HEK293 (cell line): ENCODE measurements at regions not wholly inside any gene's neighbourhood (a gene's known extent, or its start where the extent isn't known, plus 50 kb on each side); places are given as distances from the start of the nearest gene placed in this dataset.

ENCODE experiments used
- CTCF ChIA-PET: fragments of 350-600 bp; formaldehyde crosslinking; extraction: SDS; loops from one replicate; lab custom pipeline; 2021; ENCODE audit warnings: antibody characterized with exemption; lab: Yijun Ruan, JAX
- POLR2A ChIA-PET: fragments of 300-600 bp; formaldehyde crosslinking; extraction: SDS; loops from one replicate; lab custom pipeline; 2020; ENCODE audit warnings: antibody characterized with exemption, inconsistent platforms; lab: Yijun Ruan, JAX
- H3K27ac ChIP-seq: fragments of 200-500 bp; sonication (Bioruptor generic); 2 replicates; pipeline ENCODE4 v1.5.1; 2014; ENCODE audit warnings: low read depth, low read length, control low read depth, inconsistent platforms; ENCODE audit errors: extremely low read depth
- H3K36me3 ChIP-seq, 2 experiments: fragments of 200-500 bp in 1 of 2; sonication (Bioruptor generic) in 1 of 2; 1 replicate in 1 of 2; 2 replicates in 1 of 2; pipeline ENCODE4 v1.5.1; 2014 to 2017; ENCODE audit warnings: inconsistent platforms in 2 of 2, low read length in 2 of 2; ENCODE audit not compliant: control insufficient read depth in 2 of 2, insufficient read depth in 1 of 2
- H3K4me1 ChIP-seq: fragments of 200-500 bp; sonication (Bioruptor generic); 2 replicates; pipeline ENCODE4 v1.5.1; 2014; ENCODE audit warnings: mild to moderate bottlenecking, low read length, inconsistent platforms; ENCODE audit not compliant: control insufficient read depth, insufficient read depth
- H3K4me3 ChIP-seq: 2 replicates; pipeline ENCODE4 v1.5.1; 2011; ENCODE audit warnings: low read depth, mild to moderate bottlenecking, control low read depth, low read length, moderate library complexity
- H3K9me3 ChIP-seq: fragments of 200-500 bp; sonication (Bioruptor generic); 2 replicates; pipeline ENCODE4 v1.5.1; 2014; ENCODE audit warnings: low read depth, low read length, inconsistent platforms; ENCODE audit not compliant: control insufficient read depth, insufficient read depth
- BCL11A ChIP-seq: fragments of 450-650 bp; formaldehyde crosslinking; IDR thresholded peaks from 2 replicates; pipeline ENCODE4 v1.5.1; 2016; ENCODE audit warnings: low read depth, missing biosample characterization, missing genetic modification characterization
- KLF17 ChIP-seq: fragments of 450-650 bp; formaldehyde crosslinking; IDR thresholded peaks from 2 replicates; pipeline ENCODE4 v1.5.1; 2016; ENCODE audit warnings: missing biosample characterization, missing genetic modification characterization
- PRDM2 ChIP-seq: fragments of 450-650 bp; formaldehyde crosslinking; IDR thresholded peaks from 2 replicates; pipeline ENCODE4 v1.5.1; 2016; ENCODE audit warnings: missing biosample characterization, missing genetic modification characterization, borderline replicate concordance
- YY2 ChIP-seq: fragments of 450-650 bp; formaldehyde crosslinking; IDR thresholded peaks from 2 replicates; pipeline ENCODE4 v1.5.1; 2016; ENCODE audit warnings: missing biosample characterization, missing genetic modification characterization
- ZBTB8A ChIP-seq: fragments of 450-650 bp; formaldehyde crosslinking; IDR thresholded peaks from 2 replicates; pipeline ENCODE4 v1.5.1; 2016; ENCODE audit warnings: missing biosample characterization, missing genetic modification characterization
- ZNF133 ChIP-seq: fragments of 450-650 bp; formaldehyde crosslinking; IDR thresholded peaks from 2 replicates; pipeline ENCODE4 v1.5.1; 2016; ENCODE audit warnings: missing biosample characterization, missing genetic modification characterization
- ZNF175 ChIP-seq: fragments of 450-650 bp; formaldehyde crosslinking; IDR thresholded peaks from 2 replicates; pipeline ENCODE4 v1.5.1; 2016; ENCODE audit warnings: missing biosample characterization, missing genetic modification characterization
- ZNF280D ChIP-seq: fragments of 450-650 bp; formaldehyde crosslinking; IDR thresholded peaks from 2 replicates; pipeline ENCODE4 v1.5.1; 2016; ENCODE audit warnings: missing biosample characterization, missing genetic modification characterization
- ZNF366 ChIP-seq: fragments of 450-650 bp; formaldehyde crosslinking; conservative IDR thresholded peaks from 2 replicates; pipeline ENCODE4 v1.5.1; 2016; ENCODE audit warnings: missing biosample characterization, missing genetic modification characterization
- ZNF623 ChIP-seq: fragments of 450-650 bp; formaldehyde crosslinking; IDR thresholded peaks from 2 replicates; pipeline ENCODE4 v1.5.1; 2016; ENCODE audit warnings: missing biosample characterization, missing genetic modification characterization
- ZNF76 ChIP-seq: fragments of 450-650 bp; formaldehyde crosslinking; IDR thresholded peaks from 2 replicates; pipeline ENCODE4; 2016; ENCODE audit warnings: low read depth, missing biosample characterization, missing genetic modification characterization, borderline replicate concordance
- ZNF837 ChIP-seq: fragments of 450-650 bp; formaldehyde crosslinking; IDR thresholded peaks from 2 replicates; pipeline ENCODE4 v1.5.1; 2016; ENCODE audit warnings: missing biosample characterization, missing genetic modification characterization
- ZSCAN30 ChIP-seq: fragments of 450-650 bp; IDR thresholded peaks from 2 replicates; pipeline ENCODE4 v1.5.1; 2018; ENCODE audit warnings: missing biosample characterization, mild to moderate bottlenecking, missing genetic modification characterization, moderate library complexity
- TF ChIP-seq, protein P1 (sequence below): fragments of 450-650 bp; formaldehyde crosslinking; IDR thresholded peaks from 2 replicates; pipeline ENCODE4 v1.5.1; 2016; ENCODE audit warnings: missing biosample characterization, missing genetic modification characterization
- TF ChIP-seq, protein P2 (sequence below): fragments of 450-650 bp; formaldehyde crosslinking; optimal IDR thresholded peaks from 2 replicates; pipeline ENCODE3; 2016; ENCODE audit warnings: missing biosample characterization, mild to moderate bottlenecking, missing genetic modification characterization
- TF ChIP-seq, protein P3 (sequence below): fragments of 450-650 bp; formaldehyde crosslinking; IDR thresholded peaks from 2 replicates; pipeline ENCODE4 v1.5.1; 2017; ENCODE audit warnings: missing biosample characterization, missing genetic modification characterization

GRCh38 chr3:7881946-7882345 lies 619.7 kb upstream of the LMCD1 start:
- Histone ChIP-seq H3K36me3 (no peaks in the 10 kb centered on the region), H3K9me3 (no peaks in the 10 kb centered on the region), H3K27ac (no peak overlapping the region), H3K4me3 (no peak overlapping the region), H3K4me1 (no peaks in the 10 kb centered on the region)
- no peak for TF ChIP-seq ZSCAN30 (tag by site-specific recombination)
- TF ChIP-seq ZNF175 (tag by site-specific recombination): no peak
- ChIA-PET POLR2A (no interaction called here), CTCF (no interaction called here)

- Histone ChIP-seq H3K27ac (no peak overlapping the region), H3K4me1 (no peaks in the 10 kb centered on the region), H3K36me3 (no peaks in the 10 kb centered on the region), H3K4me3 (no peak overlapping the region), H3K9me3 (no peaks in the 10 kb centered on the region)
- no peak for TF ChIP-seq ZNF280D
- TF ChIP-seq BCL11A: no peak
- no peak for TF ChIP-seq ZNF623 (tag by site-specific recombination)
- TF ChIP-seq ZNF366 (tag by site-specific recombination): no peak
- no peak for TF ChIP-seq ZNF133 (tag by site-specific recombination)
- TF ChIP-seq, protein P1, sequence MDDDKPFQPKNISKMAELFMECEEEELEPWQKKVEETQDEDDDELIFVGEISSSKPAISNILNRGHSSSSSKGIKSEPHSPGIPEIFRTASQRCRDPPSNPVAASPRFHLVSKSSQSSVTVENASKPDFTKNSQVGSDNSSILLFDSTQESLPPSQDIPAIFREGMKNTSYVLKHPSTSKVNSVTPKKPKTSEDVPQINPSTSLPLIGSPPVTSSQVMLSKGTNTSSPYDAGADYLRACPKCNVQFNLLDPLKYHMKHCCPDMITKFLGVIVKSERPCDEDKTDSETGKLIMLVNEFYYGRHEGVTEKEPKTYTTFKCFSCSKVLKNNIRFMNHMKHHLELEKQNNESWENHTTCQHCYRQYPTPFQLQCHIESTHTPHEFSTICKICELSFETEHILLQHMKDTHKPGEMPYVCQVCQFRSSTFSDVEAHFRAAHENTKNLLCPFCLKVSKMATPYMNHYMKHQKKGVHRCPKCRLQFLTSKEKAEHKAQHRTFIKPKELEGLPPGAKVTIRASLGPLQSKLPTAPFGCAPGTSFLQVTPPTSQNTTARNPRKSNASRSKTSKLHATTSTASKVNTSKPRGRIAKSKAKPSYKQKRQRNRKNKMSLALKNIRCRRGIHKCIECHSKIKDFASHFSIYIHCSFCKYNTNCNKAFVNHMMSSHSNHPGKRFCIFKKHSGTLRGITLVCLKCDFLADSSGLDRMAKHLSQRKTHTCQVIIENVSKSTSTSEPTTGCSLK (tag by site-specific recombination): no peak
- ChIA-PET CTCF (no interaction called here), POLR2A (no interaction called here)
These were observed 604.0 kb upstream of the LMCD1 start for GRCh38 chr3:7897655-7898054.

- no peaks in the 10 kb centered on the region for H3K4me1 ChIP-seq
- no peak overlapping the region for H3K4me3 ChIP-seq
- ChIA-PET CTCF (no interaction called here), POLR2A (no interaction called here)
- H3K27ac ChIP-seq: no peak overlapping the region
- H3K36me3 ChIP-seq: no peaks in the 10 kb centered on the region
- no peaks in the 10 kb centered on the region for H3K9me3 ChIP-seq
- TF ChIP-seq, protein P2, sequence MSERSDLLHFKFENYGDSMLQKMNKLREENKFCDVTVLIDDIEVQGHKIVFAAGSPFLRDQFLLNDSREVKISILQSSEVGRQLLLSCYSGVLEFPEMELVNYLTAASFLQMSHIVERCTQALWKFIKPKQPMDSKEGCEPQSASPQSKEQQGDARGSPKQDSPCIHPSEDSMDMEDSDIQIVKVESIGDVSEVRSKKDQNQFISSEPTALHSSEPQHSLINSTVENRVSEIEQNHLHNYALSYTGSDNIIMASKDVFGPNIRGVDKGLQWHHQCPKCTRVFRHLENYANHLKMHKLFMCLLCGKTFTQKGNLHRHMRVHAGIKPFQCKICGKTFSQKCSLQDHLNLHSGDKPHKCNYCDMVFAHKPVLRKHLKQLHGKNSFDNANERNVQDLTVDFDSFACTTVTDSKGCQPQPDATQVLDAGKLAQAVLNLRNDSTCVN (tag by site-specific recombination): no peak
- no peak for TF ChIP-seq ZNF76 (tag by site-specific recombination)
- TF ChIP-seq ZNF837 (tag by site-specific recombination): no peak
- TF ChIP-seq, protein P3, sequence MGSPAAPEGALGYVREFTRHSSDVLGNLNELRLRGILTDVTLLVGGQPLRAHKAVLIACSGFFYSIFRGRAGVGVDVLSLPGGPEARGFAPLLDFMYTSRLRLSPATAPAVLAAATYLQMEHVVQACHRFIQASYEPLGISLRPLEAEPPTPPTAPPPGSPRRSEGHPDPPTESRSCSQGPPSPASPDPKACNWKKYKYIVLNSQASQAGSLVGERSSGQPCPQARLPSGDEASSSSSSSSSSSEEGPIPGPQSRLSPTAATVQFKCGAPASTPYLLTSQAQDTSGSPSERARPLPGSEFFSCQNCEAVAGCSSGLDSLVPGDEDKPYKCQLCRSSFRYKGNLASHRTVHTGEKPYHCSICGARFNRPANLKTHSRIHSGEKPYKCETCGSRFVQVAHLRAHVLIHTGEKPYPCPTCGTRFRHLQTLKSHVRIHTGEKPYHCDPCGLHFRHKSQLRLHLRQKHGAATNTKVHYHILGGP (tag by site-specific recombination): no peak
- no peak for TF ChIP-seq ZBTB8A (tag by site-specific recombination)
- no peak for TF ChIP-seq YY2 (tag by site-specific recombination)
- no peak for TF ChIP-seq PRDM2 (tag by site-specific recombination)
- no peak for TF ChIP-seq KLF17 (tag by site-specific recombination)
- no peak for TF ChIP-seq ZNF175 (tag by site-specific recombination)
These were observed 588.3 kb upstream of the LMCD1 start for GRCh38 chr3:7913283-7913682.
